ENCODE measurements at regions not wholly inside any gene's neighbourhood (a gene's known extent, or its start where the extent isn't known, plus 50 kb on each side); places are given as distances from the start of the nearest gene placed in this dataset.

- TF ChIP-seq MXI1 (IDR thresholded peaks at IDR 0.05; ENCODE audit: borderline replicate concordance, low read depth, low read length) (no peak), RCOR1 (IDR thresholded peaks at IDR 0.05; ENCODE audit: insufficient replicate concordance, low read length) (no peak), CTCF (conservative IDR thresholded peaks at IDR 0.05; ENCODE audit: low read depth, low read length) (no peak), POLR2A (IDR thresholded peaks at IDR 0.05; ENCODE audit: low read depth, low read length) (no peak), FOS (IDR thresholded peaks at IDR 0.05; ENCODE audit: low read depth, low read length) (no peak)
These were observed 166.5 kb upstream of the IZUMO3 start for GRCh38 chr9:24712206-24712605.

All from IMR-90 (cell line).